H1 (cell line): ENCODE measurements at regions not wholly inside any gene's neighbourhood (a gene's known extent, or its start where the extent isn't known, plus 50 kb on each side); places are given as distances from the start of the nearest gene placed in this dataset.

Source experiments
- CREB1 ChIP-seq: IDR thresholded peaks from 2 replicates; pipeline ENCODE4 v1.6.1; 2012; ENCODE audit warnings: inconsistent platforms
- KDM4A ChIP-seq: IDR thresholded peaks from one replicate; pipeline ENCODE4 v1.7.1; 2012; ENCODE audit warnings: low read depth, mild to moderate bottlenecking, moderate library complexity, low read length, inconsistent platforms; ENCODE audit not compliant: severe bottlenecking
- KDM5A ChIP-seq: fragments of 200-600 bp; IDR thresholded peaks from 2 replicates; pipeline ENCODE4 v1.7.1; 2012; ENCODE audit warnings: mild to moderate bottlenecking, low read length, inconsistent platforms, mixed read lengths
- TCF12 ChIP-seq: IDR thresholded peaks from 2 replicates; pipeline ENCODE4 v1.6.1; 2011; ENCODE audit warnings: low read depth, mild to moderate bottlenecking, low read length
- TF ChIP-seq, protein P1 (sequence below): fragments of 300-600 bp; sonication (generic); IDR thresholded peaks from 2 replicates; pipeline ENCODE4 v1.7.1; 2012; ENCODE audit warnings: low read length, moderate library complexity, mild to moderate bottlenecking, inconsistent platforms; ENCODE audit not compliant: insufficient replicate concordance

DNA sequence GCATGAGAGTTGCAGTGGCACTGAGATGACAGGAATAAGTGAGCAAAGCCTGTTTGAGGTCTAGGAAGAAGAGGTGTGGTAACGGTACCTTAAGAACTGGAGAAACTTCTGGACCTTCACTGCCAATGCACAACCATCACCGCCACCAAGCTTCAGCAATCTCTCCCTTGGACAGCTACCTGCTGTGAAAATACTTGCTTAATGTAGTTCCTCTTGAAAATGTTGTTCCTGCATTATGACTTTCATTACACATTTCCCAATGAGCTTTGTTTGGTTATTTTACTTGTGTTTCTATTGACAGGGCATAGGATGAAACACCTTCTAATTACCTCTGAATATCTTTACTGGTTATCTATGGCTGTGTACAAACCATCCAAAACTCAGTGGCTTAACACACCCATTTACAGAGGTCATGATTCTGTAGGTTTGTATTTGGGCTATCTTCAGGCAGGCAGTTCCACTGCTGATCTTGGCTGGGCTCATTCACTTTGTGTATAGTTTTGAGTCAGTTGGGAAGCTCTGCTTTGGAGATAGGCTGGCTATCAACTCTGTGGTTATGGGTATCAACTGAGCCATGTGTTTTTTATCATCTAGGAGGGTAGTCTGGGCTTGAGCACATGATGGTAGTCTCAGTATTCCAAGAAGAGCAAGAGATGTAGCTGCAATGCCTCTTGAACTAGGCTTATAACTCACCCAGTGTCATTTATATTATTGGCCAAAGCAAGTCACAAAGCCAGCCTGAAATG is 149.4 kb downstream of the ELAVL4 start (continued):
- TF ChIP-seq, protein P1, sequence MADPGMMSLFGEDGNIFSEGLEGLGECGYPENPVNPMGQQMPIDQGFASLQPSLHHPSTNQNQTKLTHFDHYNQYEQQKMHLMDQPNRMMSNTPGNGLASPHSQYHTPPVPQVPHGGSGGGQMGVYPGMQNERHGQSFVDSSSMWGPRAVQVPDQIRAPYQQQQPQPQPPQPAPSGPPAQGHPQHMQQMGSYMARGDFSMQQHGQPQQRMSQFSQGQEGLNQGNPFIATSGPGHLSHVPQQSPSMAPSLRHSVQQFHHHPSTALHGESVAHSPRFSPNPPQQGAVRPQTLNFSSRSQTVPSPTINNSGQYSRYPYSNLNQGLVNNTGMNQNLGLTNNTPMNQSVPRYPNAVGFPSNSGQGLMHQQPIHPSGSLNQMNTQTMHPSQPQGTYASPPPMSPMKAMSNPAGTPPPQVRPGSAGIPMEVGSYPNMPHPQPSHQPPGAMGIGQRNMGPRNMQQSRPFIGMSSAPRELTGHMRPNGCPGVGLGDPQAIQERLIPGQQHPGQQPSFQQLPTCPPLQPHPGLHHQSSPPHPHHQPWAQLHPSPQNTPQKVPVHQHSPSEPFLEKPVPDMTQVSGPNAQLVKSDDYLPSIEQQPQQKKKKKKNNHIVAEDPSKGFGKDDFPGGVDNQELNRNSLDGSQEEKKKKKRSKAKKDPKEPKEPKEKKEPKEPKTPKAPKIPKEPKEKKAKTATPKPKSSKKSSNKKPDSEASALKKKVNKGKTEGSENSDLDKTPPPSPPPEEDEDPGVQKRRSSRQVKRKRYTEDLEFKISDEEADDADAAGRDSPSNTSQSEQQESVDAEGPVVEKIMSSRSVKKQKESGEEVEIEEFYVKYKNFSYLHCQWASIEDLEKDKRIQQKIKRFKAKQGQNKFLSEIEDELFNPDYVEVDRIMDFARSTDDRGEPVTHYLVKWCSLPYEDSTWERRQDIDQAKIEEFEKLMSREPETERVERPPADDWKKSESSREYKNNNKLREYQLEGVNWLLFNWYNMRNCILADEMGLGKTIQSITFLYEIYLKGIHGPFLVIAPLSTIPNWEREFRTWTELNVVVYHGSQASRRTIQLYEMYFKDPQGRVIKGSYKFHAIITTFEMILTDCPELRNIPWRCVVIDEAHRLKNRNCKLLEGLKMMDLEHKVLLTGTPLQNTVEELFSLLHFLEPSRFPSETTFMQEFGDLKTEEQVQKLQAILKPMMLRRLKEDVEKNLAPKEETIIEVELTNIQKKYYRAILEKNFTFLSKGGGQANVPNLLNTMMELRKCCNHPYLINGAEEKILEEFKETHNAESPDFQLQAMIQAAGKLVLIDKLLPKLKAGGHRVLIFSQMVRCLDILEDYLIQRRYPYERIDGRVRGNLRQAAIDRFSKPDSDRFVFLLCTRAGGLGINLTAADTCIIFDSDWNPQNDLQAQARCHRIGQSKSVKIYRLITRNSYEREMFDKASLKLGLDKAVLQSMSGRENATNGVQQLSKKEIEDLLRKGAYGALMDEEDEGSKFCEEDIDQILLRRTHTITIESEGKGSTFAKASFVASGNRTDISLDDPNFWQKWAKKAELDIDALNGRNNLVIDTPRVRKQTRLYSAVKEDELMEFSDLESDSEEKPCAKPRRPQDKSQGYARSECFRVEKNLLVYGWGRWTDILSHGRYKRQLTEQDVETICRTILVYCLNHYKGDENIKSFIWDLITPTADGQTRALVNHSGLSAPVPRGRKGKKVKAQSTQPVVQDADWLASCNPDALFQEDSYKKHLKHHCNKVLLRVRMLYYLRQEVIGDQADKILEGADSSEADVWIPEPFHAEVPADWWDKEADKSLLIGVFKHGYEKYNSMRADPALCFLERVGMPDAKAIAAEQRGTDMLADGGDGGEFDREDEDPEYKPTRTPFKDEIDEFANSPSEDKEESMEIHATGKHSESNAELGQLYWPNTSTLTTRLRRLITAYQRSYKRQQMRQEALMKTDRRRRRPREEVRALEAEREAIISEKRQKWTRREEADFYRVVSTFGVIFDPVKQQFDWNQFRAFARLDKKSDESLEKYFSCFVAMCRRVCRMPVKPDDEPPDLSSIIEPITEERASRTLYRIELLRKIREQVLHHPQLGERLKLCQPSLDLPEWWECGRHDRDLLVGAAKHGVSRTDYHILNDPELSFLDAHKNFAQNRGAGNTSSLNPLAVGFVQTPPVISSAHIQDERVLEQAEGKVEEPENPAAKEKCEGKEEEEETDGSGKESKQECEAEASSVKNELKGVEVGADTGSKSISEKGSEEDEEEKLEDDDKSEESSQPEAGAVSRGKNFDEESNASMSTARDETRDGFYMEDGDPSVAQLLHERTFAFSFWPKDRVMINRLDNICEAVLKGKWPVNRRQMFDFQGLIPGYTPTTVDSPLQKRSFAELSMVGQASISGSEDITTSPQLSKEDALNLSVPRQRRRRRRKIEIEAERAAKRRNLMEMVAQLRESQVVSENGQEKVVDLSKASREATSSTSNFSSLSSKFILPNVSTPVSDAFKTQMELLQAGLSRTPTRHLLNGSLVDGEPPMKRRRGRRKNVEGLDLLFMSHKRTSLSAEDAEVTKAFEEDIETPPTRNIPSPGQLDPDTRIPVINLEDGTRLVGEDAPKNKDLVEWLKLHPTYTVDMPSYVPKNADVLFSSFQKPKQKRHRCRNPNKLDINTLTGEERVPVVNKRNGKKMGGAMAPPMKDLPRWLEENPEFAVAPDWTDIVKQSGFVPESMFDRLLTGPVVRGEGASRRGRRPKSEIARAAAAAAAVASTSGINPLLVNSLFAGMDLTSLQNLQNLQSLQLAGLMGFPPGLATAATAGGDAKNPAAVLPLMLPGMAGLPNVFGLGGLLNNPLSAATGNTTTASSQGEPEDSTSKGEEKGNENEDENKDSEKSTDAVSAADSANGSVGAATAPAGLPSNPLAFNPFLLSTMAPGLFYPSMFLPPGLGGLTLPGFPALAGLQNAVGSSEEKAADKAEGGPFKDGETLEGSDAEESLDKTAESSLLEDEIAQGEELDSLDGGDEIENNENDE, result no peak
- TF ChIP-seq CREB1 (no peak), TCF12 (no peak), KDM5A (no peak), KDM4A (no peak)
